PC-9 (cell line): ENCODE measurements at regions not wholly inside any gene's neighbourhood (a gene's known extent, or its start where the extent isn't known, plus 50 kb on each side); places are given as distances from the start of the nearest gene placed in this dataset.
A peak's percentile ranks its signal among the peaks of the same experiment; 100 is the strongest.

Source experiments
- BruUV-seq: library from RNA; stranded (reverse); fragments of 400-500 nt; replicated peaks from 2 replicates; lab custom pipeline; 2021; lab: Mats Ljungman, UMichigan
- CTCF ChIA-PET: fragments of 300-600 bp; sonication (Branson Sonifier 250); formaldehyde crosslinking; loops from one replicate; lab custom pipeline; 2022; ENCODE audit warnings: antibody characterized with exemption; lab: Charles Lee
- POLR2A ChIA-PET: fragments of 300-600 bp; sonication (Branson Sonifier 250); formaldehyde crosslinking; loops from one replicate; lab custom pipeline; 2022; ENCODE audit warnings: antibody characterized with exemption; ENCODE audit not compliant: unreplicated experiment; lab: Charles Lee
- DNase-seq, 2 experiments: peaks; one replicate each; pipeline versions ENCODE4 v3.0.0 to v3.0.0-alpha.2; 2015 to 2022; ENCODE audit warnings: mixed read lengths in 1 of 2
- H2AFZ ChIP-seq: fragments of 200-600 bp; sonication (generic); 2 replicates; pipeline ENCODE4 v1.8.1; 2017; ENCODE audit warnings: antibody characterized with exemption
- H3F3A ChIP-seq: fragments of 200-600 bp; sonication (generic); 2 replicates; pipeline ENCODE4 v1.8.1; 2017; ENCODE audit warnings: antibody characterized with exemption, mild to moderate bottlenecking, low read depth; ENCODE audit not compliant: insufficient read depth
- H3K27ac ChIP-seq: fragments of 200-600 bp; sonication (generic); 2 replicates; pipeline ENCODE4 v1.6.1; 2016; ENCODE audit warnings: mixed run types
- H3K27me3 ChIP-seq: fragments of 200-600 bp; sonication (generic); 2 replicates; pipeline ENCODE4 v1.6.1; 2016; ENCODE audit warnings: low read depth, mixed run types; ENCODE audit not compliant: insufficient read depth
- H3K36me3 ChIP-seq: fragments of 200-600 bp; sonication (generic); 2 replicates; pipeline ENCODE4 v1.6.1; 2016; ENCODE audit warnings: low read depth, mixed run types
- H3K4me1 ChIP-seq: fragments of 200-600 bp; sonication (generic); replicated peaks from 2 replicates; pipeline ENCODE4 v1.6.1; 2016; ENCODE audit warnings: mixed run types; ENCODE audit not compliant: insufficient read depth
- H3K4me2 ChIP-seq: fragments of 200-600 bp; sonication (generic); 2 replicates; pipeline ENCODE4 v1.6.1; 2017; ENCODE audit warnings: mixed run types
- H3K4me3 ChIP-seq: fragments of 200-600 bp; sonication (generic); 2 replicates; pipeline ENCODE4 v1.6.1; 2016; ENCODE audit warnings: mixed run types
- H3K79me2 ChIP-seq: fragments of 200-600 bp; sonication (generic); 2 replicates; pipeline ENCODE4 v1.6.1; 2017; ENCODE audit warnings: low read depth, mixed run types
- H3K9me2 ChIP-seq: fragments of 200-600 bp; sonication (generic); 2 replicates; pipeline ENCODE4 v1.8.1; 2017; ENCODE audit warnings: mild to moderate bottlenecking; ENCODE audit not compliant: insufficient read depth
- H3K9me3 ChIP-seq: fragments of 200-600 bp; sonication (generic); 2 replicates; pipeline ENCODE4 v1.8.1; 2016; ENCODE audit warnings: low read depth; ENCODE audit not compliant: insufficient read depth
- H4K20me1 ChIP-seq: fragments of 200-600 bp; sonication (generic); 2 replicates; pipeline ENCODE4 v1.8.1; 2017; ENCODE audit not compliant: insufficient read depth
- EZH2 ChIP-seq: fragments of 200-600 bp; sonication (generic); IDR thresholded peaks from 2 replicates; pipeline ENCODE4 v1.8.0; 2017; ENCODE audit warnings: antibody characterized with exemption, low read depth
- intact Hi-C: fragments of 100-400 bp; cut with micrococcal nuclease; formaldehyde crosslinking; loops from one replicate; pipeline ENCODE4 v1.10.0; 2022; ENCODE audit not compliant: unreplicated experiment
- TF ChIP-seq, protein P1 (sequence below): fragments of 200-600 bp; sonication (generic); conservative IDR thresholded peaks from 2 replicates; pipeline ENCODE4 v1.6.1; 2017; ENCODE audit warnings: mixed run types, antibody characterized with exemption, mild to moderate bottlenecking, moderate library complexity

DNA sequence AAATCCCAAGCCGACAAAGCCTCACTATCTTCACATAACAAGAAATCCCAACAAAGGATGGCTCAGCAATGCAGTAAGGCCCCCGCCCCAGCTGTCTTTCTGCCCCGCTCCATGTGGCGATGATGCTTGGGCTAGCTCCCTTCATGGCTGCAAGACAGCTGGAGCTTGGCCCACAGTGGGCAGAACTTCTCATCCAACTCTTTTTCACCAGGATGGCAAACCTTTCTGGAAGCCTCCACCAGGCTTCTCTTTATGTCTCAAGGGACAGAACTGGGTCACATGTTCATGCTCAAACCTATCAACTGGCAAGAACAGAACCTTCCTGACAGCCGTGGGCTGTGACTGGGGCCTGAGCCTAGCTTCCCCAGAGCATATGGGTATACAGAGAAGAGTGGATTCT, 260.5 kb upstream of the MKLN1 start:
- Histone ChIP-seq H3K4me3 (no peak overlapping the region), H3F3A (peaks cover 48% of the 10 kb centered on the region; the same call in 1 of the 2 replicates), H3K27me3 (no peaks in the 10 kb centered on the region), H3K36me3 (peaks cover 41% of the 10 kb centered on the region), H4K20me1 (peaks cover 83% of the 10 kb centered on the region), H3K27ac (peak overlapping the region; percentile 33; the same call in 1 of the 2 replicates), H3K9me3 (no peaks in the 10 kb centered on the region), H3K4me1 (peaks cover 10% of the 10 kb centered on the region), H3K4me2 (no peak overlapping the region), H2AFZ (no peak overlapping the region), H3K9me2 (no peaks in the 10 kb centered on the region), H3K79me2 (peaks cover 88% of the 10 kb centered on the region)
- intact Hi-C loops = no loop called here
- ChIA-PET POLR2A (no interaction called here), CTCF (no interaction called here)
- DNase-seq = no peak
- TF ChIP-seq, protein P1, sequence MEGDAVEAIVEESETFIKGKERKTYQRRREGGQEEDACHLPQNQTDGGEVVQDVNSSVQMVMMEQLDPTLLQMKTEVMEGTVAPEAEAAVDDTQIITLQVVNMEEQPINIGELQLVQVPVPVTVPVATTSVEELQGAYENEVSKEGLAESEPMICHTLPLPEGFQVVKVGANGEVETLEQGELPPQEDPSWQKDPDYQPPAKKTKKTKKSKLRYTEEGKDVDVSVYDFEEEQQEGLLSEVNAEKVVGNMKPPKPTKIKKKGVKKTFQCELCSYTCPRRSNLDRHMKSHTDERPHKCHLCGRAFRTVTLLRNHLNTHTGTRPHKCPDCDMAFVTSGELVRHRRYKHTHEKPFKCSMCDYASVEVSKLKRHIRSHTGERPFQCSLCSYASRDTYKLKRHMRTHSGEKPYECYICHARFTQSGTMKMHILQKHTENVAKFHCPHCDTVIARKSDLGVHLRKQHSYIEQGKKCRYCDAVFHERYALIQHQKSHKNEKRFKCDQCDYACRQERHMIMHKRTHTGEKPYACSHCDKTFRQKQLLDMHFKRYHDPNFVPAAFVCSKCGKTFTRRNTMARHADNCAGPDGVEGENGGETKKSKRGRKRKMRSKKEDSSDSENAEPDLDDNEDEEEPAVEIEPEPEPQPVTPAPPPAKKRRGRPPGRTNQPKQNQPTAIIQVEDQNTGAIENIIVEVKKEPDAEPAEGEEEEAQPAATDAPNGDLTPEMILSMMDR = no peak
- TF ChIP-seq EZH2 = no peak
- no TSS peak for BruUV-seq

DNA sequence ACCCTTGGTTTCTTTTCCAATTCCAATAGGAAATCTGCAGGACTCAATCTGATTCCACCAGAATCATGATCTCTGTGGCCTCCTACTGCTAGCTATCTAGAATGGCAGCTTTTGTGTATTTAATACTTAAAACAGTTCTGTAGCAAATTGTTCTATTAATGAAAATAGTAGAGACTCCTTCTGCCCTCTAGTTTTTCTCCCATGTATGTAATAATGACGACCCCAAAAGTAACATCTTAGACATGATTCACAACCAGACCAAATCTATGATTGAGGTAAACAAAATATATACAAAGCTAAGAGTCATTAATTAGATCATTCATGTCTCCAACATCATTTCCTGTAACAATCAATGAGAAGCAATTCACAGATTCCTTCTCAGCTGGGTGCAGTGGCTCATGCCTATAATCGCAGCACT, 259.1 kb upstream of the MKLN1 start:
- CTCF ChIA-PET = interaction anchor here (0.7 kb wide), 1 partner anchor 441 kb away, joined by 15 read pairs; no protein-coding TSS in a partner anchor
- H3K4me2 ChIP-seq = no peak overlapping the region
- TF ChIP-seq EZH2 = no peak
- TF ChIP-seq, protein P1 = 0 out of 2 replicates have a peak, but pooled peaks have one; percentile 42
- H3K79me2 ChIP-seq = peaks cover 88% of the 10 kb centered on the region
- H2AFZ ChIP-seq = no peak overlapping the region
- DNase-seq = no peak
- BruUV-seq = no TSS peak
- no peaks in the 10 kb centered on the region for H3K9me3 ChIP-seq
- no peak overlapping the region for H3K27ac ChIP-seq
- intact Hi-C loops = loop anchor here (2.0 kb wide), 2 partner anchors 234 to 356 kb away; no protein-coding TSS in a partner anchor
- H3K9me2 ChIP-seq = no peaks in the 10 kb centered on the region
- H4K20me1 ChIP-seq = peaks cover 85% of the 10 kb centered on the region
- no peak overlapping the region for H3K4me3 ChIP-seq
- H3K27me3 ChIP-seq = no peaks in the 10 kb centered on the region
- H3F3A ChIP-seq = peaks cover 57% of the 10 kb centered on the region
- peaks cover 10% of the 10 kb centered on the region for H3K4me1 ChIP-seq
- POLR2A ChIA-PET = no interaction called here
- peaks cover 35% of the 10 kb centered on the region for H3K36me3 ChIP-seq

DNA sequence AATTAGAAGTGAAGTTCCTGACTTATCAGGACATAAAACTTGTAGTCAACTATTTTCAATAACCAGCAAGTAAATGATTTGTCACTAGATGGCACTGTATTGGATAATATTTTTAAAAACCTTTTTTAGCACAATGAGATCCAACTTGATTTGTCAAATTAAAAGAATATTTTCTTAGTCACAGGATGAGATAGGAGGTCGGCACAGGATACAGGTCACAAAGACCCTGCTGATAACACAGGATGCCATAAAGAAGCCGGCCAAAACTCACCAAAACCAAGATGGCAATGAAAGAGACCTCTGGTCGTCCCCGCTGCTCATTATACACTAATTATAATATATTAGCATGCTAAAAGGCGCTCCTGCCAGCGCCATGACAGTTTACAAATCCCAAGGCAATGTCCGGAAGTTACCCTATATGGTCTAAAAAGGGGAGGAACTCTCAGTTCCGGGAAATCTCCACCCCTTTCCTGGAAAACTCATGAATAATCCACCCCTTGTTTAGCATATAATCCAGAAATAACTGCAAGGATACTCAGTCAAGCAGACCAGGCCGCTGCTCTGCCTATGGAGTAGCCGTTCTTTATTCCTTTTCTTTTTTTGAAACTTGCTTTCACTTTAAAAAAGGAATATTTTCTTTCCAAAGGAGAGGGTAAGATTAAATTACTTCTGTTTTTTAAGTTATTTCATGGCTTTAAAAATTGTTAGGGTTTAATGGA, 255.7 kb upstream of the MKLN1 start:
- no peak overlapping the region for H3K4me3 ChIP-seq
- no peaks in the 10 kb centered on the region for H3K9me2 ChIP-seq
- DNase-seq = no peak
- H3K4me1 ChIP-seq = peaks cover 3% of the 10 kb centered on the region
- ChIA-PET CTCF (interaction anchor here (0.5 to 0.6 kb wide), 2 partner anchors 106 to 1093 kb away, joined by 3 read pairs; no protein-coding TSS in a partner anchor), POLR2A (no interaction called here)
- peaks cover 54% of the 10 kb centered on the region for H3K36me3 ChIP-seq
- H3K9me3 ChIP-seq = no peaks in the 10 kb centered on the region
- TF ChIP-seq, protein P1 = peak; percentile 60; the same call in 1 of the 2 replicates
- TF ChIP-seq EZH2 = no peak
- intact Hi-C loops = no loop called here
- no peak overlapping the region for H3K27ac ChIP-seq
- H4K20me1 ChIP-seq = peaks cover 83% of the 10 kb centered on the region
- H2AFZ ChIP-seq = no peak overlapping the region
- peaks cover 71% of the 10 kb centered on the region for H3F3A ChIP-seq
- H3K4me2 ChIP-seq = no peak overlapping the region
- peaks cover 93% of the 10 kb centered on the region for H3K79me2 ChIP-seq
- no TSS peak for BruUV-seq
- no peaks in the 10 kb centered on the region for H3K27me3 ChIP-seq
